Smooth muscle cell (in vitro differentiated cells): ENCODE measurements at regions not wholly inside any gene's neighbourhood (a gene's known extent, or its start where the extent isn't known, plus 50 kb on each side); places are given as distances from the start of the nearest gene placed in this dataset.

ENCODE experiments used
- DNase-seq: peaks from one replicate; lab custom pipeline; 2025; ENCODE audit not compliant: unreplicated experiment; lab: John Stamatoyannopoulos, UW
- H2AFZ ChIP-seq: fragments of 200-600 bp; sonication (generic); 2 replicates; pipeline ENCODE4 v1.6.0; 2016; ENCODE audit warnings: antibody characterized with exemption, low read depth, mild to moderate bottlenecking
- H3F3A ChIP-seq: fragments of 200-600 bp; sonication (generic); 2 replicates; pipeline ENCODE4 v1.6.0; 2017; ENCODE audit warnings: antibody characterized with exemption, low read depth
- H3K27ac ChIP-seq: fragments of 200-600 bp; sonication (generic); 2 replicates; pipeline ENCODE4 v1.5.1; 2016; ENCODE audit warnings: low read depth, mild to moderate bottlenecking
- H3K27me3 ChIP-seq: fragments of 200-600 bp; sonication (generic); 2 replicates; pipeline ENCODE4 v1.6.1; 2016; ENCODE audit warnings: low read depth, mild to moderate bottlenecking
- H3K36me3 ChIP-seq: fragments of 200-600 bp; sonication (generic); 2 replicates; pipeline ENCODE4 v1.5.1; 2016; ENCODE audit warnings: low read depth
- H3K4me1 ChIP-seq: fragments of 200-600 bp; sonication (generic); 2 replicates; pipeline ENCODE4 v1.5.1; 2016; ENCODE audit warnings: low read depth
- H3K4me2 ChIP-seq: fragments of 200-600 bp; sonication (generic); 2 replicates; pipeline ENCODE4 v1.6.0; 2016; ENCODE audit warnings: mild to moderate bottlenecking
- H3K4me3 ChIP-seq: fragments of 200-600 bp; sonication (generic); 2 replicates; pipeline ENCODE4 v1.5.1; 2016; ENCODE audit warnings: mild to moderate bottlenecking
- H3K79me2 ChIP-seq: fragments of 200-600 bp; sonication (generic); 2 replicates; pipeline ENCODE4 v1.6.0; 2016; ENCODE audit warnings: low read depth, mild to moderate bottlenecking
- H3K9ac ChIP-seq: fragments of 200-600 bp; sonication (generic); 2 replicates; pipeline ENCODE4 v1.6.0; 2016; ENCODE audit warnings: low read depth
- H3K9me3 ChIP-seq: fragments of 200-600 bp; sonication (generic); replicated peaks from 2 replicates; pipeline ENCODE4 v1.5.1; 2016; ENCODE audit warnings: low read depth
- H4K20me1 ChIP-seq: fragments of 200-600 bp; sonication (generic); 2 replicates; pipeline ENCODE4 v1.6.0; 2016; ENCODE audit warnings: low read depth
- WGBS: methylation state at CpG from one replicate; pipeline ENCODE4 v1.1.7; 2016; ENCODE audit warnings: low lambda C conversion rate; 5-methylcytosine and 5-hydroxymethylcytosine counted together
- TF ChIP-seq, protein P1 (sequence below): fragments of 200-600 bp; sonication (generic); IDR thresholded peaks from 2 replicates; pipeline ENCODE4 v1.5.1; 2017; ENCODE audit warnings: borderline replicate concordance, mild to moderate bottlenecking, antibody characterized with exemption; ENCODE audit not compliant: insufficient read depth, poor library complexity, severe bottlenecking

DNA sequence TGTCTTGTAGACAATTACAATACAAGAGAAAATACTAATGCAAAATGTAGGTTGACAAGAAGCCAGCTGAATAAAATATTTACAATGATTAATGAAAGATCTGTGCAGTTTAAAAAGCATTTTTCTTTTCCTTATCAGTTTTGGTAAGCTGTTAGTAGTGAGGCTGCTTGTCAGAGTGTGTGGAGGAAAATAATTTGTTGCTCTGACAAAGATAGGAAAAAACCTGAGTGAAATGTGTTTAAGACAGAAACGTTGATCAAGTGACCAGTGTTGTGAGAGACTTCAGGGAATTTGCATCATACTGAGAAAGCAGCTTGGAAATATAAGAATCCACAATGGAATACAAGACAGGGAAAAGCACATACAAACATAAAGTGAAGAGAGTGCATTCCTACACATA, 360.3 kb upstream of the CDH18 start:
- no peaks in the 10 kb centered on the region for H3K79me2 ChIP-seq
- no peaks in the 10 kb centered on the region for H3F3A ChIP-seq
- WGBS, result 56% methylated on average over 1 of the region's 1 CpG
- H3K36me3 ChIP-seq, result no peaks in the 10 kb centered on the region
- H2AFZ ChIP-seq, result no peak overlapping the region
- no peak overlapping the region for H3K4me3 ChIP-seq
- TF ChIP-seq, protein P1, sequence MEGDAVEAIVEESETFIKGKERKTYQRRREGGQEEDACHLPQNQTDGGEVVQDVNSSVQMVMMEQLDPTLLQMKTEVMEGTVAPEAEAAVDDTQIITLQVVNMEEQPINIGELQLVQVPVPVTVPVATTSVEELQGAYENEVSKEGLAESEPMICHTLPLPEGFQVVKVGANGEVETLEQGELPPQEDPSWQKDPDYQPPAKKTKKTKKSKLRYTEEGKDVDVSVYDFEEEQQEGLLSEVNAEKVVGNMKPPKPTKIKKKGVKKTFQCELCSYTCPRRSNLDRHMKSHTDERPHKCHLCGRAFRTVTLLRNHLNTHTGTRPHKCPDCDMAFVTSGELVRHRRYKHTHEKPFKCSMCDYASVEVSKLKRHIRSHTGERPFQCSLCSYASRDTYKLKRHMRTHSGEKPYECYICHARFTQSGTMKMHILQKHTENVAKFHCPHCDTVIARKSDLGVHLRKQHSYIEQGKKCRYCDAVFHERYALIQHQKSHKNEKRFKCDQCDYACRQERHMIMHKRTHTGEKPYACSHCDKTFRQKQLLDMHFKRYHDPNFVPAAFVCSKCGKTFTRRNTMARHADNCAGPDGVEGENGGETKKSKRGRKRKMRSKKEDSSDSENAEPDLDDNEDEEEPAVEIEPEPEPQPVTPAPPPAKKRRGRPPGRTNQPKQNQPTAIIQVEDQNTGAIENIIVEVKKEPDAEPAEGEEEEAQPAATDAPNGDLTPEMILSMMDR, result no peak
- H4K20me1 ChIP-seq, result no peaks in the 10 kb centered on the region
- no peaks in the 10 kb centered on the region for H3K27me3 ChIP-seq
- H3K27ac ChIP-seq, result no peak overlapping the region
- no peak overlapping the region for H3K4me2 ChIP-seq
- no peak overlapping the region for H3K9ac ChIP-seq
- no peak for DNase-seq
- no peaks in the 10 kb centered on the region for H3K9me3 ChIP-seq
- H3K4me1 ChIP-seq, result no peaks in the 10 kb centered on the region

DNA sequence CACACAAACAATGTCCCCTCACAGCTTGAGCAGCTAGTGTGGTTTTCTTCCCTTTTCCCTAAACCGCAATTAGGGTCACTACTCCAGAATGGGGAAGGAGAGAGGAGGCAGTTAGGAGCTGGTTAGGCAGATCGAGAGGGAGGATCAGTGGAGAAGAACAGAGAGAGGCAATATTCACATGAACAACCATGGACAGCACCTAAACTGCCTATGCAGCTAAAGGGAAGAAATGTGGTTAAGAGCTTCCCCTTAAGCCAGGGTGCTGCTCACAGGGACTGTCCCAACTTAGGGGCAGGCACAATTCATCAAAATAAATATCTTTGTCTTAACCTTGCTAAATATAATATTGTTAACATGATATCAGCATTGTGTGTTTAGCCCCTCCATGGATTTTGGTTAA, 359.3 kb upstream of the CDH18 start:
- no peak overlapping the region for H3K9ac ChIP-seq
- 85% methylated on average over 2 of the region's 2 CpGs for WGBS

GRCh38 chr5:20340126-20340525, 352.1 kb upstream of the CDH18 start:
- H3K4me1 ChIP-seq, result no peaks in the 10 kb centered on the region
- H3K27ac ChIP-seq, result no peak overlapping the region
- H3K9ac ChIP-seq, result no peak overlapping the region
- no peaks in the 10 kb centered on the region for H4K20me1 ChIP-seq
- no peaks in the 10 kb centered on the region for H3K9me3 ChIP-seq
- no peaks in the 10 kb centered on the region for H3K36me3 ChIP-seq
- WGBS, result 77% methylated on average over 3 of the region's 3 CpGs
- H3K4me3 ChIP-seq, result no peak overlapping the region
- H3K79me2 ChIP-seq, result no peaks in the 10 kb centered on the region
- H3F3A ChIP-seq, result no peaks in the 10 kb centered on the region
- H2AFZ ChIP-seq, result no peak overlapping the region
- DNase-seq, result no peak
- no peak overlapping the region for H3K4me2 ChIP-seq
- TF ChIP-seq, protein P1, result no peak
- H3K27me3 ChIP-seq, result no peaks in the 10 kb centered on the region

More for the DNA sequence above, 359.3 kb upstream of the CDH18 start:
- DNase-seq, result no peak
- TF ChIP-seq, protein P1, result no peak
- no peaks in the 10 kb centered on the region for H3F3A ChIP-seq
- no peaks in the 10 kb centered on the region for H3K79me2 ChIP-seq
- no peaks in the 10 kb centered on the region for H3K4me1 ChIP-seq
- H2AFZ ChIP-seq, result no peak overlapping the region
- no peaks in the 10 kb centered on the region for H3K36me3 ChIP-seq
- H3K4me2 ChIP-seq, result no peak overlapping the region
- H3K27me3 ChIP-seq, result no peaks in the 10 kb centered on the region
- H3K27ac ChIP-seq, result no peak overlapping the region
- no peaks in the 10 kb centered on the region for H4K20me1 ChIP-seq
- no peaks in the 10 kb centered on the region for H3K9me3 ChIP-seq
- no peak overlapping the region for H3K4me3 ChIP-seq

- no peaks in the 10 kb centered on the region for H3K27me3 ChIP-seq
- H3F3A ChIP-seq, result no peaks in the 10 kb centered on the region
- H3K4me2 ChIP-seq, result no peak overlapping the region
- H4K20me1 ChIP-seq, result no peaks in the 10 kb centered on the region
- H3K4me1 ChIP-seq, result no peaks in the 10 kb centered on the region
- no peaks in the 10 kb centered on the region for H3K36me3 ChIP-seq
- no peaks in the 10 kb centered on the region for H3K9me3 ChIP-seq
- TF ChIP-seq, protein P1, result no peak
- H3K4me3 ChIP-seq, result no peak overlapping the region
- H2AFZ ChIP-seq, result no peak overlapping the region
- H3K9ac ChIP-seq, result no peak overlapping the region
- 80% methylated on average over 2 of the region's 2 CpGs for WGBS
- H3K27ac ChIP-seq, result no peak overlapping the region
- H3K79me2 ChIP-seq, result no peaks in the 10 kb centered on the region
- DNase-seq, result no peak
Observed at GRCh38 chr5:20335978-20336377, 348.0 kb upstream of the CDH18 start.
